Adrenal gland (tissue), 9 donors: ENCODE measurements at regions not wholly inside any gene's neighbourhood (a gene's known extent, or its start where the extent isn't known, plus 50 kb on each side); places are given as distances from the start of the nearest gene placed in this dataset.
"Not testable (repeated sequence)": the region's sequence is repeated elsewhere in the genome, so short reads cannot be mapped to it uniquely, and the experiment has no call there.

ENCODE experiments used
- DNase-seq, 7 donors: peaks; one replicate each; pipeline ENCODE4 v3.0.0-alpha.2; 2019 to 2020
- H3K27ac ChIP-seq, 5 donors: fragments of 200-600 bp; sonication (generic) in 4 of 5; 1 replicate in 3 of 5; 2 replicates in 2 of 5; pipeline versions ENCODE4 v1.5.1 to v1.8.0; 2016 to 2020; ENCODE audit warnings: mild to moderate bottlenecking in 1 of 5
- H3K27me3 ChIP-seq: fragments of 200-600 bp; 2 replicates; pipeline ENCODE4 v1.8.0; 2021
- H3K36me3 ChIP-seq, 2 donors: fragments of 200-600 bp; replicated peaks in 1 of 2; 1 replicate in 1 of 2; 2 replicates in 1 of 2; pipeline versions ENCODE4 v1.5.1 to v1.8.0; 2018 to 2022
- H3K4me1 ChIP-seq, 2 donors: fragments of 200-600 bp; replicated peaks in 1 of 2; 1 replicate in 1 of 2; 2 replicates in 1 of 2; pipeline versions ENCODE4 v1.5.1 to v1.8.0; 2018 to 2021
- H3K4me3 ChIP-seq, 4 donors: fragments of 200-600 bp; sonication (generic) in 3 of 4; one replicate each; pipeline ENCODE4 v1.5.1; 2016 to 2018
- H3K9me3 ChIP-seq, 3 donors: fragments of 200-600 bp; sonication (generic) in 1 of 3; replicated peaks in 1 of 3; 1 replicate in 2 of 3; 2 replicates in 1 of 3; pipeline versions ENCODE4 v1.5.1 to v1.8.0; 2016 to 2021
- CTCF ChIP-seq, 6 experiments: fragments of 450-650 bp in 4 of 6; fragments of 200-600 bp in 2 of 6; sonication (generic) in 1 of 6; IDR thresholded peaks; 1 replicate in 5 of 6; 2 replicates in 1 of 6; pipeline versions ENCODE4 v1.5.1 to v1.8.0; 2016 to 2021; ENCODE audit warnings: antibody characterized with exemption in 6 of 6, mild to moderate bottlenecking in 2 of 6, moderate library complexity in 1 of 6
- POLR2A ChIP-seq, 2 donors: fragments of 450-650 bp; IDR thresholded peaks; one replicate each; pipeline ENCODE4 v1.6.1; 2017; ENCODE audit warnings: antibody characterized with exemption in 2 of 2, mild to moderate bottlenecking in 2 of 2, moderate library complexity in 1 of 2
- WGBS, 4 donors: extraction: QIAGEN DNeasy Blood & Tissue Kit in 2 of 4; methylation state at CpG; one replicate each; pipeline versions ENCODE4 v1.1.5 to v1.1.7; 2013 to 2017; 5-methylcytosine and 5-hydroxymethylcytosine counted together
- intact Hi-C, 2 donors: fragments of 100-400 bp; cut with DNase I; formaldehyde crosslinking; loops; one replicate each; pipeline versions ENCODE4 v1.14.1 to v1.15.0; 2022 to 2023
- donor health status: healthy with polysubstance abuse.
- donor health status: Bipolar disorder and iron deficiency.
- donor health status: DM: yes; HTN: yes; CAD: no.
- donor health status: DM: no; HTN: no; CAD: no.
- donor health status: DM: no; HTN: no; CAD: no.

DNA sequence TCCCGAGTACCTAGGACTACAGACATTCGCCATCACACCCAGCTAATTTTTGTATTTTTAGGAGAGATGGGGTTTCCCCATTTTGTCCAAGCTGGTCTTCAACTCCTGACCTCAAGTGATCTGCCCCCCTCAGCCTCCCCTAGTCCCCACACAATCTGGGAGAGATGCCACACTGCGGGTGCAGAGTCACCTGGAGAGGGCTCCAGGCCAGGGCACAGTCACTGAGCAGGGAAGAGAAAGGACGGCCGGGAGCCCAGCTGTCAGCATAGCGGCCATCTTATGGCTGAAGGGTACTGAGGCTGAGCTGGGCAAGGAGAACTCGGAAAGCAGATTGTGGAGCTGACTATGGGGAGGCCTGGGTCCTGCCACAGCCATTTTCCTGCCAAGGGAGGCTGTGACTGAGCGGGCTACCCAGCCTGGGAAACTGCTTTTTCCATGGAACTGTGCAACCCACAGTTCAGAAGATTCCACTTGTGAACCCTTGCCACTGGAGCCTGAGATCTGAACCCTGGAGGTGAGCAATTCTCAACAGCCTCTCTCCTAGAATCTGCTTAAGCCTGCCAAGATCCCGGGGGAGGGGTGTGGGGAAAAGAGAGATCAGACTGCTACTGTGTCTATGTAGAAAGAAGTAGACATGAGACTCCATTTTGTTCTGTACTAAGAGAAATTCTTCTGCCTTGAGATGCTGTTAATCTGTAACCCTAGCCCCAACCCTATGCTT lies 109.2 kb downstream of the ZNF486 start:
- H3K4me1 ChIP-seq, result no peaks in the 10 kb centered on the region
- TF ChIP-seq POLR2A (IDR thresholded peaks at IDR 0.05) (no peak), CTCF (IDR thresholded peaks at IDR 0.05) (no peak)
- no peaks in the 10 kb centered on the region for H3K9me3 ChIP-seq
- H3K4me3 ChIP-seq, result no peak overlapping the region
- H3K36me3 ChIP-seq, result no peaks in the 10 kb centered on the region
- WGBS, 4 donors, result 59 to 84% (median 71%) methylated on average over 4 to 9 of the region's 9 CpGs
- intact Hi-C loops, result no loop called here
- H3K27me3 ChIP-seq, result no peaks in the 10 kb centered on the region
- DNase-seq, result no peak
- H3K27ac ChIP-seq, result no peak overlapping the region

GRCh38 chr19:20273951-20274570 lies 107.0 kb downstream of the ZNF486 start:
- H3K27ac ChIP-seq, result no peak overlapping the region
- H3K9me3 ChIP-seq, result no peaks in the 10 kb centered on the region
- H3K27me3 ChIP-seq, result no peaks in the 10 kb centered on the region
- H3K4me3 ChIP-seq, result no peak overlapping the region
- H3K36me3 ChIP-seq, result no peaks in the 10 kb centered on the region
- TF ChIP-seq POLR2A (IDR thresholded peaks at IDR 0.05) (no peak), CTCF (IDR thresholded peaks at IDR 0.05) (no peak)
- DNase-seq, result no peak
- WGBS, 4 donors, result 58 to 66% (median 61%) methylated on average over 4 of the region's 4 CpGs
- H3K4me1 ChIP-seq, result no peaks in the 10 kb centered on the region
- intact Hi-C loops, result no loop called here

- Histone ChIP-seq H3K27ac (no peak overlapping the region), H3K4me3 (no peak overlapping the region), H3K9me3 (no peaks in the 10 kb centered on the region), H3K36me3 (no peaks in the 10 kb centered on the region), H3K27me3 (no peaks in the 10 kb centered on the region), H3K4me1 (no peaks in the 10 kb centered on the region)
- no peak for DNase-seq
- 47 to 68% (median 63%) methylated on average over 3 of the region's 3 CpGs for WGBS, 4 donors
- TF ChIP-seq CTCF (IDR thresholded peaks at IDR 0.05), result no peak
- TF ChIP-seq POLR2A (IDR thresholded peaks at IDR 0.05), result no peak
- intact Hi-C loops, result no loop called here
Observed at GRCh38 chr19:20273376-20273775, 106.4 kb downstream of the ZNF486 start.

DNA sequence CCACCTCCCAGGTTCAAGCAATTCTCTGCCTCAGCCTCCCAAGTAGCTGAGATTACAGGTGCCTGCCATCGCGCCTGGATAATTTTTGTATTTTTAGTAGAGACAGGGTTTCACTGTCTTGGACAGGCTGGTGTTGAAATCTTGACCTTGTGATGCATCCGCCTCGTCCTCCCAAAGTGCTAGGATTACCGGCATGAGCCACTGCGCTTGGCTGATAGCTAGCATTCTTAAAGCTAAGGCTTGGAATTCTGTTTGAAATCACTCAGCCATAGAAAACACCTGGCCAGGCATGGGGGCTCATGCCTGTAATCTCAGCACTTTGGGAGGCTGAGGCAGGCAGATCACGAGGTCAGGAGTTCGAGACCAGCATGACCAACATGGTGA lies 105.6 kb downstream of the ZNF486 start:
- H3K27ac ChIP-seq, intact Hi-C loops, H3K36me3 ChIP-seq, H3K4me3 ChIP-seq, H3K9me3 ChIP-seq, DNase-seq, H3K27me3 ChIP-seq, H3K4me1 ChIP-seq: not testable (repeated sequence)
- WGBS, 4 donors, result 83 to 92% (median 87%) methylated on average over 8 of the region's 8 CpGs

DNA sequence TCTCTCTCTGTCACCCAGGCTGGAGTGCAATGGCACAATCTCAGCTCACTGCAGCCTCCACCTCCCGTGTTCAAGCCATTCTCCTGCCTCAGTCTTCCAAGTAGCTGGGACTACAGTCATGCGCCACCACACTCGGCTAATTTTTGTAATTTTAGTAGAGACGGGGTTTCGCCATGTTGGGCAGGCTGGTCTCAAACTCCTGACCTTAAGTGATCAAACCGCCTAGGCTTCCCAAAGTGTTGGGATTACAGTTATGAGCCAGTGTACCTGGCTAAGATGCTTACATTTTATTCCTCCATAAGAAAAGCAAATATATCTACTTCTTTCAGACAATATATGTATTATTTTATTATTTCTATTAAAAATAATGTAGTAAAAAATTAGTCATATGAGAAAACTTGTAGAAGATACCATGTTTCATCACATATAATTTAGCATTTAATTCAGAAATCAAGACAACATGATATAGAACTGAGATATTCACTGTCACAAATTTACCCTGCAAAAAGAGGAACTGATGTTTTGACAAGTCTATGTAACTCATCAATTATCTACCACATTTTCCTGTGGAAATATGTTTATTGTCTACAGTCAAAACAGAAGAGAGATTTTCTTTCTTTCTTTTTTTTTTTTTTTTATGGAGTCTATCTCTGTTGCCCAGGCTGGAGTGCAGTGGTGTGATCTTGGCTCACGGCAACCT lies 105.1 kb downstream of the ZNF486 start:
- DNase-seq, H3K36me3 ChIP-seq, intact Hi-C loops, H3K27me3 ChIP-seq, H3K4me1 ChIP-seq, H3K4me3 ChIP-seq, H3K27ac ChIP-seq, H3K9me3 ChIP-seq: not testable (repeated sequence)
- 79 to 92% (median 85%) methylated on average over 7 of the region's 7 CpGs for WGBS, 4 donors
